ENCODE measurements at regions not wholly inside any gene's neighbourhood (a gene's known extent, or its start where the extent isn't known, plus 50 kb on each side); places are given as distances from the start of the nearest gene placed in this dataset.

DNA sequence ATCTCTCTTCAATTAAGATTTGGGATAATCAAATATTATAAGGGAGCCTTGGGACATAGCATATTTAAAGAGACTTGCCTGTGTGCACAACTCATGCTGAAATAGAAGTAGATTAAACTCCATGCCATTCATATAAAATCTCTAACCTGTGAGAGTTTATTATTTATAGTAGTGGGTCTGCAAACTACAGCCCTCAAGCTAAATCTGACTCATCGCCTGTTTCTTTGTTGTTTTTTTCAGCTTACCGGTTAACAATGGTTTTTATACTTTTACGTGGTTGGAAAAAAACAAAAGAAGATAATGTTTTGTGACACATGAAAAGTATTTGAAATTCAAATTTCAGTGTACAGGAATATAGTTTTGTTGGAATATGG lies 61.9 kb upstream of the GHR start:
- no peak for DNase-seq

DNA sequence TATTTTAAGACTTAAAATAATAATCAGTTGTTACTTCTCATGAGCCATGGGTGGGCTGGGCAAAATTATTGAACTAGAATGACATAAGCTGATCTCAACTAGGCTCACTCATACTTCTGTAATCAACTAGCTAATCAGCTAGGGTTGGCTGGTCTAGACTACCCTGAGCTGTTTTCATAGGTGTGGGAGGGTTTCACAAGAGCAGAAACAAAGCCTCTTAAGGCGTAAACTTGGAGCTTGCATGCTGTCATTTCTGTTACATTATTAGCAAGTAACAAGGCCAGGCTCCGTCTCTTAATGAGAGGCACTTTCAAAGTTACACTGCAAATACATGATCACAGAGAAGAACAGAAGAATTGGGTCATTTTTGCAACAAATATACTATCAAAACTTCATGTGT lies 57.2 kb upstream of the GHR start:
- DNase-seq: no peak

Measured in activated T-cell treated with anti-CD3 and anti-CD28 coated beads, Interleukin-2, amount 50 U/mL, for 48 hours (primary cell).